HepG2 (cell line): ENCODE measurements at regions not wholly inside any gene's neighbourhood (a gene's known extent, or its start where the extent isn't known, plus 50 kb on each side); places are given as distances from the start of the nearest gene placed in this dataset.
A peak's percentile ranks its signal among the peaks of the same experiment; 100 is the strongest.

Source experiments
- ATAC-seq: fragments of 200-7000 bp; cut with Tn5 transposase; 3 replicates; pipeline ENCODE4 v1.9.1; 2020; ENCODE audit warnings: mild to moderate bottlenecking, moderate library complexity
- BruUV-seq: library from RNA; stranded (reverse); fragments of 400-500 nt; replicated peaks from 2 replicates; lab custom pipeline; 2021; lab: Mats Ljungman, UMichigan
- CTCF ChIA-PET: fragments of 300-600 bp; formaldehyde crosslinking; extraction: SDS; loops from one replicate; lab custom pipeline; 2021; ENCODE audit warnings: low total read pairs, inconsistent platforms, low intra/inter-chr PET ratio; lab: Yijun Ruan, JAX
- POLR2A ChIA-PET: fragments of 350-600 bp; sonication (Branson Sonifier 250); formaldehyde crosslinking; loops from one replicate; lab custom pipeline; 2020; ENCODE audit warnings: antibody characterized with exemption, inconsistent platforms; lab: Yijun Ruan, JAX
- DNase-seq: peaks from one replicate; pipeline ENCODE4 v3.0.0-alpha.2; 2015; ENCODE audit warnings: low spot score
- FAIRE-seq: peaks from 3 replicates; lab custom pipeline; 2011; peaks lifted over from hg19 to GRCh38; lab: Jason Lieb, UNC
- H2AFZ ChIP-seq: one replicate; pipeline ENCODE4 v1.6.1; 2011; ENCODE audit warnings: low read length, inconsistent platforms
- H3K27ac ChIP-seq: fragments of 300-600 bp; 3 replicates; pipeline ENCODE4 v1.8.0; 2011; ENCODE audit warnings: mixed run types, mild to moderate bottlenecking, mixed read lengths, low read length, inconsistent platforms; ENCODE audit not compliant: insufficient read depth; ENCODE audit errors: extremely low read length
- H3K27me3 ChIP-seq, 2 experiments: fragments of 200-600 bp in 1 of 2; 2 replicates in 1 of 2; 3 replicates in 1 of 2; pipeline versions ENCODE4 v1.6.0 to v1.8.0; 2011; ENCODE audit warnings: low read length in 2 of 2, mild to moderate bottlenecking in 2 of 2, moderate library complexity in 2 of 2, inconsistent platforms in 1 of 2; ENCODE audit not compliant: insufficient read depth in 2 of 2, control insufficient read depth in 1 of 2
- H3K36me3 ChIP-seq, 2 experiments: fragments of 200-600 bp in 1 of 2; replicated peaks in 1 of 2; 2 replicates in 1 of 2; 3 replicates in 1 of 2; pipeline versions ENCODE4 v1.5.1 to v1.8.0; 2011; ENCODE audit warnings: low read length in 2 of 2, inconsistent platforms in 1 of 2; ENCODE audit not compliant: insufficient read depth in 2 of 2, control insufficient read depth in 1 of 2
- H3K4me1 ChIP-seq: 2 replicates; pipeline ENCODE4 v1.5.1; 2012; ENCODE audit warnings: low read length, inconsistent platforms; ENCODE audit not compliant: insufficient read depth
- H3K4me2 ChIP-seq: 2 replicates; pipeline ENCODE4 v1.6.0; 2011; ENCODE audit warnings: low read depth, low read length, inconsistent platforms
- H3K4me3 ChIP-seq, 3 experiments: fragments of 200-600 bp in 1 of 3; sonication (generic), shearing (Covaris generic) in 1 of 3; replicated peaks in 1 of 3; 2 replicates each; pipeline ENCODE4 v1.5.1; 2011 to 2016; ENCODE audit warnings: low read length in 3 of 3, inconsistent platforms in 2 of 3, low read depth in 2 of 3, mild to moderate bottlenecking in 2 of 3, control low read depth in 1 of 3, mixed read lengths in 1 of 3; ENCODE audit not compliant: insufficient read depth in 1 of 3
- H3K79me2 ChIP-seq: one replicate; pipeline ENCODE4 v1.6.1; 2011; ENCODE audit warnings: low read length, inconsistent platforms; ENCODE audit not compliant: insufficient read depth
- H3K9ac ChIP-seq: 2 replicates; pipeline ENCODE4 v1.6.0; 2011; ENCODE audit warnings: mild to moderate bottlenecking, low read depth, low read length, inconsistent platforms; ENCODE audit not compliant: insufficient read depth
- H3K9me3 ChIP-seq: 2 replicates; pipeline ENCODE4 v1.5.1; 2012; ENCODE audit warnings: mild to moderate bottlenecking, low read length
- H4K20me1 ChIP-seq: 2 replicates; pipeline ENCODE4 v1.6.0; 2011; ENCODE audit warnings: inconsistent platforms, mild to moderate bottlenecking, low read length, moderate library complexity; ENCODE audit not compliant: insufficient read depth
- GLI4 ChIP-seq: sonication (generic); formaldehyde crosslinking; IDR thresholded peaks from 2 replicates; pipeline ENCODE4 v1.5.1; 2020; ENCODE audit warnings: missing genetic modification reagents, mild to moderate bottlenecking, moderate library complexity, borderline replicate concordance
- HOMEZ ChIP-seq: IDR thresholded peaks from 2 replicates; pipeline ENCODE4 v1.6.1; 2016; ENCODE audit warnings: low read depth
- MXD4 ChIP-seq: IDR thresholded peaks from 2 replicates; pipeline ENCODE4 v1.6.1; 2016; ENCODE audit warnings: mild to moderate bottlenecking, missing biosample characterization, missing genetic modification reagents
- STAG1 ChIP-seq: sonication (generic); formaldehyde crosslinking; IDR thresholded peaks from 2 replicates; pipeline ENCODE4 v1.4.0; 2020; ENCODE audit warnings: missing genetic modification reagents
- ZNF576 ChIP-seq: sonication (generic); formaldehyde crosslinking; IDR thresholded peaks from 2 replicates; pipeline ENCODE4 v1.4.0; 2020; ENCODE audit warnings: mild to moderate bottlenecking, missing genetic modification reagents
- ZNF577 ChIP-seq: sonication (generic); formaldehyde crosslinking; IDR thresholded peaks from 2 replicates; pipeline ENCODE4 v1.4.0; 2020; ENCODE audit warnings: mild to moderate bottlenecking, low read depth, missing genetic modification reagents, borderline replicate concordance
- ZNF687 ChIP-seq: sonication (generic); formaldehyde crosslinking; IDR thresholded peaks from 2 replicates; pipeline ENCODE4 v1.5.1; 2020; ENCODE audit warnings: mild to moderate bottlenecking, missing genetic modification reagents, moderate library complexity
- ZNF766 ChIP-seq: sonication (generic); formaldehyde crosslinking; IDR thresholded peaks from 2 replicates; pipeline ENCODE4 v1.5.0; 2020; ENCODE audit warnings: missing genetic modification reagents, borderline replicate concordance
- WGBS: methylation state at CpG from one replicate; pipeline ENCODE4 v1.1.6; 2017; ENCODE audit warnings: low lambda C conversion rate; 5-methylcytosine and 5-hydroxymethylcytosine counted together
- in situ Hi-C: cut with HindIII; loops from 2 replicates; pipeline ENCODE4 v1.10.0; 2017; ENCODE audit warnings: low pct_unique_long_range_greater_than_20kb; ENCODE audit not compliant: extremely low pct_ligation_motif_present
- intact Hi-C: fragments of 100-400 bp; cut with micrococcal nuclease; formaldehyde crosslinking; loops from one replicate; pipeline ENCODE4 v1.10.0; 2022; ENCODE audit not compliant: unreplicated experiment
- TF ChIP-seq, protein P1 (sequence below): sonication (generic); formaldehyde crosslinking; IDR thresholded peaks from 2 replicates; pipeline ENCODE4 v1.8.1; 2023; ENCODE audit warnings: mild to moderate bottlenecking, missing genetic modification reagents
- TF ChIP-seq, protein P2 (sequence below): sonication (generic); formaldehyde crosslinking; IDR thresholded peaks from 2 replicates; pipeline ENCODE4 v1.5.0; 2020; ENCODE audit warnings: mild to moderate bottlenecking, missing genetic modification reagents, moderate library complexity

GRCh38 chr12:125531574-125531973 lies 466.3 kb downstream of the AACS start (continued):
- TF ChIP-seq ZNF577, result no peak
- TF ChIP-seq, protein P1, sequence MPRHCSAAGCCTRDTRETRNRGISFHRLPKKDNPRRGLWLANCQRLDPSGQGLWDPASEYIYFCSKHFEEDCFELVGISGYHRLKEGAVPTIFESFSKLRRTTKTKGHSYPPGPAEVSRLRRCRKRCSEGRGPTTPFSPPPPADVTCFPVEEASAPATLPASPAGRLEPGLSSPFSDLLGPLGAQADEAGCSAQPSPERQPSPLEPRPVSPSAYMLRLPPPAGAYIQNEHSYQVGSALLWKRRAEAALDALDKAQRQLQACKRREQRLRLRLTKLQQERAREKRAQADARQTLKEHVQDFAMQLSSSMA (CRISPR knock-in tag), result no peak
- no peak for TF ChIP-seq ZNF687

DNA sequence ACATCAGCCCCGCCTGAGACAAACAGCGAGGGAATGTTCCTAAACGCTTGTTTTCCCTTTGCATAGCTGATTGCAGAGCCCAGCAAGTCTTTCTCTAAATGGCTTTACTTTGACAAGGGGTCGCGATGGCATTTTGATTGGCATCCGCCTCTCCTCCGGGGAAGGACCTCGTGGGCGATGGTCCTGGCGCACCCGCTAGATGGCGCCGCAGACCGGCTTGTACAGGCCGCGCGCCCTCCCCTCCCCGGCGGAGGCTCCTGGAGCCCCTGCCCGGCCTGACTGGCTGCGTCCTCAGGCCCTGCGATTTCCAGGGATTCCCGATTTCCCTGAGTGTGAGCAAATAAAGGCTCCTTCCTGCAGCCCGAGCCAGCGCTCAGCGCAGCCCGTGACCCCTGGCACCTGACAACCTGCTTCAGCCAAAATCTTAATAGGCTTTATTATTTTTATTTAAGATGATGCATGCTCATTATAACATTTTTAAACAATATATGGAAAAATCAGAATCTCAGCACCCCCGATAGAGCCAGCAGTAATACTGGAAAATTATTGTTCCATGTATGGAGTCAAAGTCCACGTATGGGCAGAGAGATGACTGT lies 468.3 kb downstream of the AACS start:
- H3K4me2 ChIP-seq, result no peak overlapping the region
- no peak overlapping the region for H3K9ac ChIP-seq
- in situ Hi-C loops, result loop anchor here (10.0 to 25.0 kb wide), 4 partner anchors 151 to 1854 kb away; no protein-coding TSS in a partner anchor
- 27% methylated on average over 11 of the region's 29 CpGs for WGBS
- ATAC-seq (peak; percentile 98), DNase-seq (peak; percentile 11), FAIRE-seq (no peak)
- no peaks in the 10 kb centered on the region for H3K36me3 ChIP-seq
- H3K27me3 ChIP-seq, result peaks cover 0 to 5% of the 10 kb centered on the region in 2 experiments; a peak in 1 of 5 replicates
- H3K79me2 ChIP-seq, result no peaks in the 10 kb centered on the region
- ChIA-PET CTCF (no interaction called here), POLR2A (no interaction called here)
- H4K20me1 ChIP-seq, result no peaks in the 10 kb centered on the region
- H3K4me3 ChIP-seq, result no peak overlapping the region
- no peaks in the 10 kb centered on the region for H3K9me3 ChIP-seq
- no peaks in the 10 kb centered on the region for H3K4me1 ChIP-seq
- no peak overlapping the region for H2AFZ ChIP-seq
- no peak overlapping the region for H3K27ac ChIP-seq
- BruUV-seq, result no TSS peak
- intact Hi-C loops, result loop anchor here (5.0 kb wide), 3 partner anchors 149 to 1849 kb away; no protein-coding TSS in a partner anchor
- TF ChIP-seq ZNF766 (CRISPR knock-in tag), result no peak
- TF ChIP-seq HOMEZ (CRISPR knock-in tag), result no peak
- no peak for TF ChIP-seq ZNF576 (CRISPR knock-in tag)
- TF ChIP-seq MXD4 (CRISPR knock-in tag), result no peak
- TF ChIP-seq GLI4 (CRISPR knock-in tag), result no peak
- TF ChIP-seq STAG1 (CRISPR knock-in tag), result peak; percentile 89
- TF ChIP-seq, protein P2, sequence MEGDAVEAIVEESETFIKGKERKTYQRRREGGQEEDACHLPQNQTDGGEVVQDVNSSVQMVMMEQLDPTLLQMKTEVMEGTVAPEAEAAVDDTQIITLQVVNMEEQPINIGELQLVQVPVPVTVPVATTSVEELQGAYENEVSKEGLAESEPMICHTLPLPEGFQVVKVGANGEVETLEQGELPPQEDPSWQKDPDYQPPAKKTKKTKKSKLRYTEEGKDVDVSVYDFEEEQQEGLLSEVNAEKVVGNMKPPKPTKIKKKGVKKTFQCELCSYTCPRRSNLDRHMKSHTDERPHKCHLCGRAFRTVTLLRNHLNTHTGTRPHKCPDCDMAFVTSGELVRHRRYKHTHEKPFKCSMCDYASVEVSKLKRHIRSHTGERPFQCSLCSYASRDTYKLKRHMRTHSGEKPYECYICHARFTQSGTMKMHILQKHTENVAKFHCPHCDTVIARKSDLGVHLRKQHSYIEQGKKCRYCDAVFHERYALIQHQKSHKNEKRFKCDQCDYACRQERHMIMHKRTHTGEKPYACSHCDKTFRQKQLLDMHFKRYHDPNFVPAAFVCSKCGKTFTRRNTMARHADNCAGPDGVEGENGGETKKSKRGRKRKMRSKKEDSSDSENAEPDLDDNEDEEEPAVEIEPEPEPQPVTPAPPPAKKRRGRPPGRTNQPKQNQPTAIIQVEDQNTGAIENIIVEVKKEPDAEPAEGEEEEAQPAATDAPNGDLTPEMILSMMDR (CRISPR knock-in tag), result peak; percentile 89
